Stimulated activated CD8-positive, alpha-beta memory T cell treated with anti-CD3 and anti-CD28 coated beads, Interleukin-15, amount 100 ng/mL, for 24 hours (primary cell): ENCODE measurements at regions not wholly inside any gene's neighbourhood (a gene's known extent, or its start where the extent isn't known, plus 50 kb on each side); places are given as distances from the start of the nearest gene placed in this dataset.
"Not testable (repeated sequence)": the region's sequence is repeated elsewhere in the genome, so short reads cannot be mapped to it uniquely, and the experiment has no call there.

Experiments used
- DNase-seq: peaks from one replicate; pipeline ENCODE4 v3.0.0-alpha.2; 2020; ENCODE audit warnings: low read depth

DNA sequence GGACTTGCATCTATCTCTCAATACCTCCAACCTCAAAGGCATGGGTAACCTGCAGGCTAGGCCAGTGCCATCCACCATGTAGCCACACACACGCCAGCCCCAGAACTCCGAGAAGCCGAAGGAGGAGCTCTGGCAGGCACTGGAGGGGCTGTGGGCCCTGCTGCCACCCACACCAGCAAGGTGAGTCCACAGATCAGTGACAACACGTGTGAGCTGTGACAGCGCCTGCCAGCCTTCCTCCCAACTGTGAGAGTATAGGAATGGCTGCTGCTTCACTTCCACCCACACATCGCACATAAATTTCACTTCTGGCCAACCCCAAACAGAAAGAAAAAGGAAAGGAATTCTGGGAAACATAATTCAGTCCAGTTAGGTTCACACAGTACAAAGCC is 422.6 kb downstream of the BCOR start:
- no peak for DNase-seq

DNA sequence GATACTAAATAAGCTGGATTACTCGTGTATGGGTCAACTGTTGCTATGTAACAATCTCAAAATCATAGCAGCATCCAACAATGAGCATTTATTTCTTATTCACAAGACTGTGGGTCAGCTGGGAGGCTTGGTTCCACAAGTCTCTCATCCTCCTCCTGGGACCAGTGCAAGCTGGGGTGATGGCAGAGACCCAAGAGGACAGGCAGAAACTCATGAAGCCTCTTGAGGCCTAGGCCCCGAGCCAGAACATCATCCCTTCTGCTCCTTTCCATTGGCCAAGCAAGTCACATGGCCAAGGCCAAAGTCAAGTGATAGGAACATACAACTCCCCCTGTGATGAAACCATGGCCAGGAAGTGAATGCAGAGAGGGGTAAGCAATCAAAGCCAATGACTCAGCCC is 422.1 kb downstream of the BCOR start:
- no peak for DNase-seq

DNA sequence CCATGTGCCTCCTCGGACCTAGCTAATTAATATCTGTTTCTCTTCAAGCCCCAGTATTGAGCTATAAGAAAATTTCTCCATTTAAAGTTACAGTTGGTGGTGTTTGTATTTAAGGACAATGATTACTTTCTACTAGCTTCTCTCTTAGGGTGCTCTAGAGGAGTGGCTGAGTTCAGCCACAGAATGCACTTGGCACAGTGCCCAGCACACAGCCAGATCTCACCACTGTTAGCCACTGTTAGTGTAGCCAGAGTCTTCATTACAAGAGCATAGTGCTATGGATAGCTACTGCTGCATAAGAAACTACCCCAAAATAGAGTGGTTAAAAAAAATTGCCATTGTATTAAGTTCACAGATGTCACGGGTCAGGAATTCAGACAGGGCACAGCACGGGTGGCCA is 421.3 kb downstream of the BCOR start:
- no peak for DNase-seq

DNA sequence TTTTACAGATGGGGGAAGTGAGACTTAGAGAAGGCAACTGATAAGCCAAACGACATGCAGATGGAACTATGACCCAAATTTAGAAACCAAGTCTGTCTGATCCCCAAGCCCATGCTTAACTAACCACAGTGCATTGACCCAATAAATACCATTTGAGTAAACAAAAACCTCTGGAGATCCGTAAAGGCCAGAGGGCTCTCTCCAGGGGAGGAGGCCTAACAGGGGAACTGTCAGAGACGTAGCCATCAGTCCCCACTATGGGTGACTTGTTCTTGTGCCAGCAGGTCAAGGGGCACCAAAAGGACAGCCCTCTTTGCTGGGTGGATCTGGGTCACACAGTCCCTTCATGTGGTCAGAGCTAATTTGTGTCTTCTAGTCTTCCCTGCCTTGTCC is 420.2 kb downstream of the BCOR start:
- DNase-seq = no peak

DNA sequence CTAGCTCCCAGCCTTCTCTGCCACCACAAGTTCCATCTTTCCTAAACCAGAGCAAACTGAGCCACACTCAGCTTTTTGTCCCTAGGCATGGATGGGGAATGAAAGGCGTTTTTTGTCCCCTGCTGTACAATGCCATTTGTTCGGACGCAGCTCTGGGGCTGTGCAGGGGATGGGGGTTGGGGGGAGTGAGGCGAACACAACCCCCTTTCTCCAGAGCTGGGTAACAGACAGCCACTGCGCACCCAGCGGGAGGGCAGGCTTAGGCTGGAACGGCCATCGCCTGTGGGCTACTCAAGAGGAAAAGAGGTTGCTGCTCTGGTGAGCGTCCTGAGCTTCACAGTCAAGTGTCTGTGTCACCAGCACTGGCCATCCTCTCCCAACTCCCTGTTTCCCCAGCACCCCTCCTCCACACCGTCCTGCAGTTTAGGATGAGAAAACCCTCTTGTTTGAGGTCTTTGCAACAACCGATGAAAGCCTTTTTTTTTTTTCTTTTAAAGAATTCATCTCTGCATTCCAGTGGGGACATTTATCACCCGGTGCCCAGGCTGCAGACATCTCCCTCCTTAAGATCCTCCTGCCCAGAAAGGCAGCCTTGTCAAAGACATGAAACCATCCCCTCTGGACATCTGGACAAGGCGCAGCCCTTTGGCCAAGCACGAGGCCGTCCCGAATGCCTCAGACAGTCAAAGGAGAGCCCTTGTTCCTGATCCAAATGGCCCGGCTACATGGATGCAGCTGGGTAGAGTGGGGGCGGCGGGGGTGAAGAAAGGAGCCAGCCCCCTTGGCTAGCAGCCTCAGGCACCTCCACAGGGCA is 419.6 kb downstream of the BCOR start:
- DNase-seq = no peak

DNA sequence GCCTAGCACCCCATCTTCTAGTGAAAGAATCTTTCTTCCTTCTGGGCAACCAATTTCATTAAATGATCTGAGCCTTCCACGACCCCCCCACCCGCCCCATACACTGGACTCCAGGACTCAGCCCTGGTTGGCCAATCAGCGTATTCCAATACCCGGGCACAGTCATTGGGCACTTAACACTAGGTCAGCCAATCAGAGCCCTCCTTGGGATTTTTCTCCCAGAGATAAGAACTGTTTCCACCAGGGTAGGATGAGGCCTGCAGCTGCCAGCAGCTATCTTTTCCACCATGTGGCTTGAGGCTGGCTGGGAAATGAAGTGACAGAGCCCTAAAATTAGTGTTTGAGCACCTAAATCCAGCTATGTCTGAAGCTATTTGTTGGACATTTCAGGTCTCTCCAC is 418.8 kb downstream of the BCOR start:
- DNase-seq = no peak

DNA sequence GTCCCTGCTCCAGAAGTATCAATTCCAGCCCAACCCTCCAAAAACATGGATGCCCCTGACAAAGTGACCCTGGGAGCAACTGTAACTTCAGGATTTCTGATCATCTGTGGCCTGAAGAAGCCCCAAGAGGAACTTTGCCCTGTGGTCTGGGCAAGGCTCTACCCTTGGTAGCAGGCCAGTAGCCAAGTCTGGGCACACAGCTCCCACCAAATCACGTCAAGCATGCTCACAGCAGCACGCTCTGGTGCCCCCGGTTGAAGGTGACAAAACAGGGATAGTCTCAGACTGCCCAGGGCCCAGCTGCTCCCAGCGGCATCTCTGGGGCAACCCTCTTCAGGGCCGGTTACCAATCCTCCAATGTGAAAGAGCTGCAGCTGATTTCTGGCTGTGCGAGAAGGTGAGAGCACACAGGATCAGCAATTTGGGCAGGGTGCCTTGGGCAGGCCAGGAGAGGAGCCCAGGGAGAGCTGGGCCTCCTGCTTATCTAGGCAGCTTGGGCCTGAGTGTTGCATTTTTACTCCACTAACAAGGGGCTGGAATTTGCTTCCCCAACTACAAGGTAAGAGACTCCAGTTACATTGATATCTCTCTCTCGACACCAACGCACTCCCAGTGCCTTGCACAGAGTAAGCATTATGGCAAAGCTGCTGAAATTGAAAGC is 418.1 kb downstream of the BCOR start:
- no peak for DNase-seq

DNA sequence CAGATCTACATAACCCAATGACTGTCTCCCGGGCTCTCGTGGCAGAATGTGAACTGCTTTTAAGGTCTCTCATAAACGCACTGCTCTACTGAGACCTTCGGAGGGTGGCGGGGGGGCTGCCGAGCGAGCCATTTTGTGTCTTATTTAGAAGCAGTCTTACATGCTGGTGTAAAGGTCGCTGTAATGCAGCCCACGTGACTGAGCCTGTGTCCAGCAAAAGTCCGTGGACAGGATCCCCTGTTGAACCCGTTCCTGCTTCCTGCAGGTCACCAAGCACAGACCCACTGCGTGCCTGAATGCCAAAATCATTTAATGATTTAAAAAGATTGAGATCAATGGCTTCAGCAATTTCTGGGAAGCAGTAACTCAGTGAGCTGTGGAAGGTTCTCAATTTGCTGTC is 415.9 kb downstream of the BCOR start:
- no peak for DNase-seq

DNA sequence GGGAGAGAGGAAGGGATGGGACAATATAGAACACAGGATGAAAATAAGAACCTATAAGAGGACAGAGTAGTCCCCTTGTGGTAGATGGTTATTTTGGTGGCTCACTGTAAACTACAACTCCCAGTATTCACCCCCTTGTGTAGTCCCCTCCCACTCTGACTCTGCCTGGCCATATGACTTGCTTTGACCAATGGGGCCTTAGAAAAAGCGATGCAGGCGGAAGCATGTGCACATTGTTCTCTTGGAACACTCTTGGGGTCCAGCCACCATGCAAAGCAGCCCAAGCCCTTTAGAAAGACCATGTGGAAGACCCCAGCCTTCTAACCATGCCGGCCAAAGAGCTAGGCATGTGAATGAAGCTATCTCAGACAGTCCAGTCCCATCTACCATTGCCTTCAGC is 415.0 kb downstream of the BCOR start:
- DNase-seq = no peak

DNA sequence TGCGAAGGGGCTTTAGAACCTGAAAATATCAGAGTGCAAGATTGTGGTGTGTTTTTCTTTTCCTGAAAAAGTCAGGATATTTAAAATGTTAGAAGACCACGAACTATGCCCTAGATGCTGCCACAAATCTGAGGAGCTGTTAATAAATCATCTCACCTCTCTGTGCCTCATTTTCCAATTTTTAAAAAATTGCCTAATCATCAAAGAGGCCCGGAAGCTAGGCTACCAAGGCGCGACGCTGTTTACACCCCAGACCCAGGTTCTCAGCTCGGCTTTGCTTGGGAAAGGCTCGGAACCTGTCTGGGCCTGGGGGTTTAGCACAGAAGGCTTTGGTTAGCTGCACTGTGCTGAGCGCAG is 409.6 kb downstream of the BCOR start:
- DNase-seq = no peak

DNA sequence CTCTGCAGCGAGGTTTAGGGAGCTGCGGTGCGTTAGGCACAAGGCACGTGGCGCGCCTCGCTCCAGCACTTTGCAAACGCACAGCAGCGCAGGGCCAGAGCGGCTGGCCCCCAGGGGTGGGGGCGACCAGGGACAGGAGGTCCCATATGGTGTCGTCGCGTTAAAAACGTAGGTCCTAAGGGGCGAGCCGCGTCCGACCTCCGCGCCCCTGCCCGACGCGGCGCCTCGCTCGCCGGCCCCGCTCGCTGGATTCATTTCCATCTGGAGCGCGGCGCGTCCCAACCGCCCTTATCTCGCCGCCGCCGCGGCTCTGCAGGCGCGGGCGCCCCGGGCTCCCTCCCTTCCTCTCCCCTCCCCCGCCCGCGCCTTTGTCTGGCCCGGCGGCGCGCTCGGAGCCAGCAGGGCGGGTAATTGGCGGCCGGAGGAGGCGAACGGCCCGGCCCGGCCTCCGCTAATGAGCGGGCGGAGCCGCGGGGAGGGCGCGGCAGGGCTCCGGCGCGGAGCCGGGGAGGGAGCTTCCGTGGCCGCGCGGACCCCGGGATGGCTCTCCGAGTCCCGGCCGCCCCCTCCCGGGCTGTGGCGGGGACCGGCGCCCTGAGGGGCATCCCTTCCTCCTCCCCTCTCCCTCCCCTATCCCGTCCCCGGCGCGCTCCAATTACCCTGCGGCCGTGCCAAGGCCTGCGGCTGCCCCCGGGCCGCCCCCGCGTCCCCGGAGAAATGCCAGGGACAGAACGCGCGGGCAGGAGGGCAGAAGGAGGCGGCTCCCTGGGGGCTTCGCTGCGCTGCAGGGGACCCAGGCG is 409.0 kb downstream of the BCOR start:
- DNase-seq = no peak

DNA sequence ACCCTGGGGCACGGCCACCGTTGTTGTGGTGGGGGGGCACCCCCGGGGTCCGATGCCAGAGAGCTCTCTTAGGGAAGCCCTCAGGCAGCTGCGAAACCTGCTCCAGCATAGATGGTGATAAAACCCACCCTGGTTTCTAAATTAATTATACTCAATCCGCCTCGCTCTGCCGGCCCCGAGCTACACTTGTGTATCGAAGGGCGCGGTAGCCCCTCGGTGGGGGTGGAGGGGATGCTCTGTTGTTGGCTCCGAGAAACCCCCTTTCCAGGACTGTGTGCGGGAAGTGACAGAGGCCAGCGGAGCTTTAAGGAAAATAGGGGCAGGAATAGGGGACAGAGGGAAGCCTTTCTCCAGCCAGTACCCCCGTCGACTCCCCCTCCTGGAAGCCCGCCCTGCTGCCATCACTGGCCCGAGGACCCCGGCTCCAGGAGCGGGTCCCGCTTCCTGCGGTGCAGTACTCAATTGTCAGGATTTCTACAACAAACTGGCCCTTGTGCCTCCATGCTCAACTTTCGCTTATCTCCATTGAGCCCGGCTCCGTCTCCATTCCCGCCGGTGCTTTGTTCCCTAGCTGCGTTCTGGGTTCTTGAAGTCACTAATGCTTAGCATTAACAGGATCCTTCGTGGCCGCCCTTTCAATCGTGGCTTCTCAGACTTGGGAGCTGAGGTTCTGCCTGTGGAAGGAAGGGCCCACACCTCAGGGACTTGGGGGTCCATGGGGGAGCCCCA is 408.2 kb downstream of the BCOR start:
- DNase-seq = no peak

DNA sequence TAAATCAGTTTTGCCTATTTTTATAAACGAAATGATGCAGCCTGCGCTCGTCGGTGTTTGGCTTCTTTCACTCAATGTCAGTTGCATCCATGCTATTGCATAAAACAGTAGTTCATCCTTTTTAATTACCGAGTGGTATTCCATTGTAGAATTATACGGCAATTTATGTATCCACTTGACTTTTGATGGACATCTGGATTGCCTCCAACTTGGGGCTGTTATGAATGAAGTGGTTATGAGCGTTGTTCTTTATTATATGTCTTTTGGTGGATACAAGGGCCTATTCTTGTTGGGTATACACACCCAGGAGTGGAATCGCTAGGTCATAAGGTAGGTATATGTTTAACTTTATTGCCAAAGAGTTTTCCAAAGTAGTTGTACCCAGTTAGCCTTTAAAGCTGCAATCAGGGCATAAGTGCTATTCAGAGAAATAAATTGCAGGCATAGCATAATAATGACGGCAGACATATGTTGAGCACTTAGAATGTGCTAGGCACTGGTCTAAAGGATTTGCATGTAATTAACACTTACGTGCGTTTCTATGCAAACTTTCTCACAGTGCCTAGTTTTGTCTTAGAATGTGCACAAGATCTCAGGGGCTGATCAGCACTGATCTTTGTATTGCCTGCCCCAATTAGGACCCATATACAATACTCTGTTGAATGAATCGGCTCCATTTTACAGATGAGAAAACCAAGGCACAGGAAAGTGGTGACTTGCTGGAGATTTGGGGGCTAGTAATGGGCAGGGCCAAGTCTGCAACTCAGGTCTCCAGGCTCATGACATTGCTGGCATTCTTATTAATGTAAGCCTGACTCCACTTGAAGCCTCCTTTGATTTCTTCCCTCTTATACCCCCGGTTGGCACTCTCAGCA is 407.0 kb downstream of the BCOR start:
- no peak for DNase-seq

DNA sequence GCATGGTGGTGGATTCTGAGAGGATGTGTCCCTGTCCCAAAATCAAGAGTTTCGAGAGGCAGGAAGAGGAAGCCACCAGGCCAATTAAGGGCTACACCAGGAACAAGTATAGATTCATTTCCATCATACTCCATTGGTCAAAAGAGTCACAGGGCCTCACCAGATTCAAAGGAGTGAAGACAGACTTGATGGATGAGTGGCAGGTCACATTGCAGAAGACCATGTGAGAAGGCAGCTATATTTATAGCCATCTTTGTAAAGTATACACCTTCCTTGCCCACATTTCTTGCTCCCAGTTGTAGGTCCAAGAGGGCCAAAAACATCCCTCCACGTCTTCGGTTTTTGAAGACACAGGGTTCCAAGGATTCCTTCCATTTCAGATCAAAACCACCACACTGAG is 406.0 kb downstream of the BCOR start:
- no peak for DNase-seq

DNA sequence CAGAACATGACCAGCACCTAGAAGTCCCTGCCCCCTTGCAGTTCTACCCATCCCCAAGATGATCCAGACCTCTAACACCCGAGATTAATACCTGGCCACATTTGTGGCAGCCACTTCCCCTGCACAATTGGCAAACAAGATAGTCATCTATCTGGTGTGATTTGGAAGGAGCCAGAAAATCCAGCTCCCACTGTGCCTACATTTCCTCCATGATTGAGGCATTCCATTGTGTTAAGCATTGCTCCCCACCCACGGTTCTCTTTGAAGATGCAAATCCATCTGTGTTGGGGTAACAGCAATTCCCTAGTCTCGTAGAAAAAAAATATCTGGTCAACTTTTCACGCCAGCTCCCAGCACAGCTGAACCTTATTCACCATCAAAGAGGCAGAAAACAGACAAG is 405.0 kb downstream of the BCOR start:
- DNase-seq = no peak

DNA sequence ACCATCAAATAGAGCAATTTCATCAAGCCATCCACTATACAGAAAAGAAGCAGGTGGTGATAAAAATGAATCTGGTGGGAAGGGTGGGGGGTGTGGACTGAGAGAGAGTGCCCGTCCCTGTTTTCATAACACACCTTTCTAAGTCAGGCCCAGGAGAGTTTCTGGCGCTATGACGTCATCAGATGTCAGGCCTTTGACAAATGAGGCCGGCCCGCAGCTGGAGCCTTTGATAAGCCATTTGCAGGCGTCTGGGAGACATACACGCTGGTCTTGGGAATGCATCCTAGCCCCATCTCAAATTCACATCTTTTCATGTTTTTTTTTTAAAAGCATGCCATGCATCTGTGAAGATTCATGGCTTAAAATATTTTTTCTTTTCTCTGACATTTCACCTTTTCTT is 404.5 kb downstream of the BCOR start:
- DNase-seq = no peak

DNA sequence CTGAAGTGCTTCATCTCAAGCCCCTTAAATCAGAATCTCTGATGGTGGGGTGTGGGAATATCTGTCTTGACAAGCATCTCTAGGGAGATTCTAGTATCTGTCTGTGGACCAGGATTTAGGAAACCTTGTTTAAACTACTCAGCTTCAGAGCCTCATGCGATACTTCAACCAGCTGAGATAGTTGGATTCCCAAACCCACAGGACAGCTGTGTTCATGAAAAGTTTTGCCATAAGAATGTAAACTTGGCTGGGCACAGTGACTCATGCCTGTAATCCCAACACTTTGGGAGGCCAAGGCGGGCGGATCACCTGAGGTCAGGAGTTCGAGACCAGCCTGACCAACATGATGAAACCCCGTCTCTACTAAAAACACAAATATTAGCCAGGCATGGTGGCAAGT is 395.1 kb downstream of the BCOR start:
- DNase-seq = not testable (repeated sequence)

DNA sequence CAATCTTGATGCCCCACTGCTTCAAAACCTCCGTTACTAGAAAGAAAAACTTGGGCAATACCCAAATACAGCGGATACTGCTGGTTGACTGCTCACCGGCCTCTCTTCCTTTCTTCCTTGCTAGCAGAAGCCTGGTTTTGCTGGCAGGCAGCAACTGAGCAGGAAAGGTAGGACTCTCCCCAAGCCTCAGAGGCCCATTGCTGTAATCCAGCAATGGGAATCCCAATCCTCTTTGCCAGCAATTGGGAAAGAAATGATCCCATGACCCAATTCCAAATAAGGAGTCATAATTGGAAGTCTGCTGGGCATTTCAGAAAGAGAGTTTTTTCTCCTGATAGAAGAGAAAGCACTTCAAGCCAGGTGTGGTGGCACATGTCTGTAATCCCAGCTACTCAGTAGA is 394.5 kb downstream of the BCOR start:
- DNase-seq = no peak

DNA sequence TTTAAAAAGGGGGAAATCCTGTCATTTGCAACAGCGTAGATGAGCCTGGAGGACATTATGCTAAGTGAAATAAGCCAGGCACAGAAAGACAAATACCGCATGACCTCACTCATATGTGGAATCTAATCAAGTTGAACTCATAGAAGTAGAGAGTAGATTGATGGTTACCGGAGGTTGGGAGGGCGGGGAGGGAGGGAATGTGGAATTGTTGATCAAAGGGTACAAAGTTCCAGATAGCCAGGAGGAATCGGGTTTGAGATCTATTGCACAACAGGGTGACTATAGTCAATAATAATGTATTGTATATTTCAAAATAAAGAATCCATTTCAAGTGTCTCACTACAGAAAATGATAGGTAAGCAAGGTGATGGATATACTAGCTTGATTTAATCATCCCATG is 393.2 kb downstream of the BCOR start:
- DNase-seq = no peak

DNA sequence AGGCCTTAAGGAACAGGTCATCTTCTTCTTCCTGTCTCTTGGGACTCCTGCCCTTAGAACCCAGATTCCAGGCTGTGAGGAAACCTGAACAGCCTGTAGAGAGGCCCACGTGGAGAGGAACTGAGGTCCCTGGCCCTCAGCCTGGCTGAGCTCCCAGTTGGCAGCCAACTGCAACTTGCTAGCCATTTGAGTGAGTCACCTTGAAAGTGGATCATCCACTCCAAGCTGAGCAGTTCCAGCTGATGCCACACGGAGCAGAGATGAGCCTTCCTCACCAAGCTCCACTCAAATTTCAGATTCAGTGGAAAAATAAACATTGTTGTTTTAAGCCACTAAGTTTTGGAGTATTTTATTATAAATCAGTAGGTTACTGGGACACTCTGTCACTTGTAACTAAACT is 392.5 kb downstream of the BCOR start:
- DNase-seq = no peak

DNA sequence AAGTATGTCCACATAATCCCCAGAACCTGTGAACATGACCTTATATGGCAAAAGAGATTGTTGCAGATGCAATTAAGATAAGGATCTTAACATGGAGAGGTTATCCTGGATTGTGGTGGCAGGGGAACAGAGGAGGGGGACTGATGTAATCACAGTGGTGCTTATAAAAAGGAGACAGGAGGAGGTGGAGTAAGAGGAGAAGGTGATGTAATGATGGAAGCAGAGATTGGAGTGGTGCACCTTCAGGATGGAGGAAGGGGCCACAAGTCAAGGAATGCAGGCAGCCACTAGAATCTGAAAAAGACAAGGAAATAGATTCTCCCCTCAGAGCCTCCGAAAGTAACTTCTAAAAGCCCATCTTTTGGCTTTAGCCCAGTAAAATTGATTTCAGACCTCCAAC is 388.4 kb downstream of the BCOR start:
- no peak for DNase-seq

DNA sequence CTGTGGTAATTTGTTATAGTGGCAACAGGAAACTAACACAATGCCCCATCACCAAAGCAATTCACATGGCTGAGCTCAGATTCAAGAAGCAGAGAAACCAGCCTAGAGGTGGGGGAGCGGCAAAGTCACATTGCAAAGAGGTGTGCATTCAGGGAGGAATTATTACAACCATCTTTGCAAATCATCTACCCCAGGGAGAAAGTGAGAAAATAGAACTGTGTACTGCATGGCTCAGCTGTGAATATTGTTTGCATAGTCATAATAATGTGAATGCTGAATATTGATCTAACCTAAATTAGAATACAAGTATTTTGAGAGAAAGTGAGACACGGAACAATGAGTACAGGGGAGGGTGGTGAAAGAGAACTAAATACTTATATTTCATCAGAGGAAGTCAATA is 387.9 kb downstream of the BCOR start:
- no peak for DNase-seq
